Stimulated activated CD4-positive, alpha-beta T cell treated with anti-CD3 and anti-CD28 coated beads, Interleukin-4, amount 100 ng/mL, for 1 hour (primary cell): ENCODE measurements at regions not wholly inside any gene's neighbourhood (a gene's known extent, or its start where the extent isn't known, plus 50 kb on each side); places are given as distances from the start of the nearest gene placed in this dataset.

ENCODE experiments used
- DNase-seq: peaks from one replicate; pipeline ENCODE4 v3.0.0-alpha.2; 2020

DNA sequence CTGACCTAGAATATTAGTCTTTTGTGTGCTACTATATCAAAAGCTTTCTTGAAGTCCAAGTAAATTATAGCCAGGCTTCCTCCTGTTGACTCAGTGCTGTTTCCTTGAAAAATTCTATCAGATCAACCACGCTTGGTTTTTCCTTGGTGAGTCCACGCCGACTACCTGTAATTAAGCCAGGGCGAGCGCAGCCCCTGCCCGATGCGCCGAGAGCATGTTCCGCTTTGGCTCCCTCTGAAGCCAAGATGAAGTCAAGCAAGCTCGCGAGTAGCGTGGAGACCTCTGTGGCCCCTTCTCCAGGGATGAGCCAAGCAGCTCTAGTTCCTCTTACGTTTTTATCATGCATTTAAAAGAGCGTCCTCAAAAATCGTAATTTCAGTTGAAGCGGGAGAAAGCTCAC is 641.2 kb downstream of the CDH26 start:
- no peak for DNase-seq

DNA sequence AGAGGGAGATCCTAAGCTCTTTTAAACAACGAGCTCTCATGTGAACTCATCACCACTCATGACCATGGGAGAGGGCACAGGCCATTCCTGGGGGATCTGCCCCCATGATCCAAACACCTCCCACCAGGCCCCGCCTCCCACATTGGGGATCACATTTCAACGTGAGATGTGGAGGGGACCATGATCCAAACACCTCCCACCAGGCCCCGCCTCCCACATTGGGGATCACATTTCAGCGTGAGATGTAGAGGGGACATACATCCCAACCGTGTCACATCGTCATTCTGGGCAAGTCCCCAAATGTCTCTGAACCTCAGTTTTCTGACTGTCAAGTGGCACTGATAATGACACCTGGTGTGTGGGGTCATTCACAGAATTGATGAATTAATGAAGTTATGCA is 641.8 kb downstream of the CDH26 start:
- DNase-seq: no peak

DNA sequence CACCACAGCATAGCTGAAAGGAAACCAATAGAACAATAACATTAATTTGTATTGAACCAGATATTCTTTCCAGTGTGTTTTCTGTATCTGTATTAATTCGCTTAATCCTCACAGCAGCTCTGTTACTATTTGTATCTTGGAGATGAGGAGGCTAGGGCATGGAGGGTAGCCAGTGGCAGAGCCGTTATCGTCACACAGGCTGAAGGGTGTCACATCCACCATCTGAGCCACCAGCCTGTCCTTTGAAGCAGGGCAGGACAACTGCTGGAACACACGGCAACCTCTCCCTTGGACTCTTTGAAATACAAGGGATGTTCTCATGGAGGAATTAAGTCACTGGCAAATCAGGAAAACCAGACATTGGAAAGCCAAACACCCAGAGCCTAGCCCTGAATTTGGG is 628.0 kb upstream of the CDH4 start:
- no peak for DNase-seq

DNA sequence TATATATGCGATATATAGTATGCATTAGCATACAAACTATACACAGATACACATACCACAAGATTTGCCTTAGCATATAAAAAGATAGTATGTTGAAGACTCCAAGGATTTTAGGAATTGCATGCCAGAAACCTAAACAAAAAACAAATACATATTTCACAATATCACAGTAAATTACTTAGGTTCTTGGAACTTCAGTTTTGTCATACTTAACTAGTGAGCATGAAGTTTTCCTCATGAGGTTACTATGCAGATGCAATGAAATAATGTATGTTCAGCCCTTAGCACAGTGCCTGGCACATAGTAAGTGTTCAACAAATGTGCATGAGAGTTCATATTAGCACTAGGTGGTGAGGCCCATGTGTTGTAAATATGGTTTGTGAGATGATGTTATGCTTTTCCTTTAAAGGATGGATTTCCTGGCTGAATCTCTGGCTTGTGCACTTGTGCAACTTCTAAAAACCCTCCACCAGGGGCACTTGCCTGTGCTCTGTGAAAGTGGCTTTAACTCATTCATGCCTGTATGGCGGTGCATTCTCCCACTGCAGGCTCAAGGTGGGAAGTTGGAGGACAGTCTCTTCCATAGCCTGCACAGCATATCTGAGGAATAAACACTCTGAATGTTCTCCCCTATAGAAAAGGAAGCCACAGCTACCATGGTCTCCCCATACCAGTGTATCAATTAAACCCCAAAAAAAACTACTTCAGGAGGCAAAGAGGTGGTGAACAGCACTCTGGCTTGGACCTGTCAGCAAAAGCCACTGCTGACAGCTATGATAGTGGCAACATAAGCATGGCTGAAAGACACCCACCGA is 624.1 kb upstream of the CDH4 start:
- no peak for DNase-seq

DNA sequence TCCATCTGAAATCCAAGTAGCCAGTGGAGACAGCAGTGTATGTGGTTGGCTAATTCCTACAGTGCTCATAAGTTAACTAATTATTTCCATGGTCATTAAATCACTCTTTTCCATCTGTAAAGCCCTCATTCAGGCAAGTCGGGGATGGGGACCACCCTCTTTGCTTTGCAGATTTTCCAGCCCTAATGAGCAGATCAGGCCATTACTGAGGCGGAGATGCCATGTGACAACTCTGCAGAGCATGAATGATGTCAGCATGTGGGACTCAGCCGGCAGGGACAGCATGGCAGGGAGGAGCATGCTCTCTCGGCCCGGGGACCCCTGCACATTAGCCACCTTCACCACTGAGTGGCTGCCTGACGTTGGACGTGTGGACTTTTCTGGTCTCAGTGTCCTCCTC is 623.3 kb upstream of the CDH4 start:
- no peak for DNase-seq

DNA sequence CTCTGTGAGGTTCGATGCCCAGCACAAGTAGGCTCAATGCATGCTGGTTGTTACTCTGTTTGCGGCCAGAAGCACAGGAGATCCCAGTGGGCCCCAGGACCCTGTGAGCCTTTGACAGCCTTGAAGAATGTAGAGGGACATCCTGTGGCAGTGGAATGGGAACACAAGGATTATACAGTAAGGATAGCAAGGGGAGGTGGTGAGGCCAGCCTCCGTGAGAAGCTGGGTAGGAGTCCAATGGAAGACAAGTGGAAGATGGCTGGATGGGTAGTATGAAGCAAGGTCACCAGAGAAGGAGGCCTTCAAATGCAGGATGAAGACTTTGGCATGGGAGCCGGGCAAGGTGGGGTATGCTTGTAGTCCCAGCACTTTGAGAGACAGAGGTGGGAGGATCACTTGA is 622.9 kb upstream of the CDH4 start:
- no peak for DNase-seq

DNA sequence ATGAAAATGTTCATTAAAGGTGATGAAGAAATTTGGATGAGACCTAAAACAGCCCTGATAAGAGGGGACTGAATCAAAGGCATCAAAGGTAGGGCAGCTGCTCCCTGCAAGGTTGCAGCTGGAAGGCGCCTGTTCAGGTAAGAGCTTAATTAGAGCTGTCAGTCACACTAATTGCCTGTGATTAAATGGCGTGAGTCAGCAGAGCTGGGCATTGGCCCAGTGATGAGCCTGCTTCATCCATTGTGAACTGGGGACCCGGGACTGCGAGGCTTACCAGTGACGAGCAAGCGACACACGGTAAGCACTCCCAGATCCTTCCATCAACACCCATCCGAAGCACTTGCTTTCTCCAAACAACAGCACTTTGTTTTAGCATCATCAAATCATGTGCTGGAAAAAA is 621.5 kb upstream of the CDH4 start:
- DNase-seq: no peak

DNA sequence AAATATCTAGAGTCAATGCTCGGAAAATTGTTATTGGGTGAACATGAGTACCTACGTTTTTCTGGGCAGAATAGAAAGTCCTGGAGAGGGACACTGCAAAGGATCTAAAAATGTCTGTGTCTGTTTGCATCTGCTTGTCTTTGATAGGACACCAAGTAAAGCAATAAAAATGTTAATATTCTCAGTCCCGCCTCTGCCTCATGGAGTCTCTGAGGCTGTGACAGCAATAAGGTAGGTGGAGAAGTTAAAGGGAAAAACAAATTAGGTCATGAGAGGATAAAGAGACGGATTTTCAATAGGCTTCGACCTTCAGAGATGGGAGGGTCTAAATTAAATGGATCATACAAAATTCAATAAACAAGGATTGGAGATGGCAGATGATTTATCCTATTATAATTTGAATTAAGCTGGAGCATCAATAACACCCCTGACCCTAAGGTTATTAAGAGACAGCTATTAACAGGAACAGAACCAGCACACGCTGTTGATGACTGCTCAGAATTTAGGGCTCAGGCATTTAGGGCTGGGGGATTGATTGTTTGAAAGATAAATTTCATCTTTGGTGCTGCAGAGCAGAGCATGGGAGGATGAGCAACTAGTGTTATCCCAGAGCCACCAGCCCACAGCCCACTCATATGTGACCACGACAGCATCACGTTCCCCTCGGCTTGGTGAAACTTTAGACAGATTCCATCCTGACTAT is 620.3 kb upstream of the CDH4 start:
- no peak for DNase-seq

DNA sequence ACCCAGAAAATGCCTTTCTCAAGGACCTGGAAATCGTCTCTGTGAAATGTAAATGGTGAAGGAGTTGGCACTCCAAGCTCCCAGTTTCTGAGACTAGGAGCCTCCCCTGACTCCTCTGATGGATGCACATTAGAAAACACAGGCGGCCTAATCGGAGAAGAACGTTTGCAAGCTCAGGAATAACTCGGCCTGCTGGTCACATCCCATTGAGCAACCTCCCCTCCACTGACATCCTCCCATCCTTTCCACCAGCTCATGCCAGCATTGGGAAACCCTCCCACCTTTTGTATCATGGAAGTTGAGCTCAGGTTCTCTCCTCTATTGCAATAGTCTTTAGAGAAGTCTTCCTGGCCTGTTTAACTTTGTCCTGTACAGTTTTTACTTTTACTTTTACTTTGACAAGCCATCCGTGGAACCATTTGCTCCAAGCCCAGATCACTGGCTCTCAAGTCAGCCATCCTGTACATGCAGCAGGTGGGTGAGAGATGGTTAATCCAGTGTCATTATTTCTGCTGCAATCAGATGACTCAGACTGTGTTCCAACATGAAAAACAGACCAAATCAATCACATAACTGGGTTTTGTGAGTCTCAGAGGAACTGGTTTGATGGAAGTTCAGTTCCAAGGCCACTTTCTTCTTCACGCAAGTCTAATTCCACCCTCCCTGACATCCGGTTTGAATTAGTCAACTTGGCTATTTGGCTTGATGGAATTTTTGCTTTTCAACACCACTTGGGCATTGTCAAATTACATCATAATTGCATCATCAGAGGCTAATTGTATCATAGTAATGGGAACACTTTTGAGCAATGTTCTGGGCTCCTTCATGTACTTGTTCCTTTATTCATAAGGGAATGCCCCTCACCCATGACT is 619.4 kb upstream of the CDH4 start:
- no peak for DNase-seq

DNA sequence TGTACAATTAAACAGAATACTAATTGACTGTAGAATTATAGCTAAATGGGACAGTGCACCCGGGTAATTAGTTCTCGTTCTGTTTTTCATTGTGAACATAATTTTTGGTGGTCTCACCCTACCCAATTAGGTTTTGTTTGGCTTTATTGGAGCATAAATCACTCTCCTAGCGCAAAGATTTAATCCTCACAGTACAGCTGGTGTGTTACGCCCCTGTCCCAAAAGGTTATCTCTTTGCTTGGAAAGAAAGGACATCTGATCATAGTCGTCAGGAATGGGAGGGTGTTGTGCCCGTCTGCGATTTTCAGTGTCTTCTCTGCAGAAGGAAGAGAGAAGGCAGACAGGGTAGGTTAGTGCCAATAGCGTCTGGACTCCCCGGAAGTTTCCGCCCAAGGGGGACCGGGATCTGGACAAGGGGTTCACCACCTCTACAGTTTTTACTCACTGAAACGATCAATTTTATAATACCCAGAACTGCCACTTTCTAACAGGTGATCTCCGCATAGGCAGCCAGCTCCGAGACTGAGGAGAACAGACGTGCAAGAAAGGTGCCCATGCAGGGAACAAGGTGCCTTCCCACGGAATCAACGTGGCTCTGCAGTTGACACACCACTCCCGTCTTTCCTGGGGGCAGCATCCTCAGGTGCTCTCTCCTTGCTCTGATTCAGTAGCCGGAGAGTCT is 617.4 kb upstream of the CDH4 start:
- no peak for DNase-seq

DNA sequence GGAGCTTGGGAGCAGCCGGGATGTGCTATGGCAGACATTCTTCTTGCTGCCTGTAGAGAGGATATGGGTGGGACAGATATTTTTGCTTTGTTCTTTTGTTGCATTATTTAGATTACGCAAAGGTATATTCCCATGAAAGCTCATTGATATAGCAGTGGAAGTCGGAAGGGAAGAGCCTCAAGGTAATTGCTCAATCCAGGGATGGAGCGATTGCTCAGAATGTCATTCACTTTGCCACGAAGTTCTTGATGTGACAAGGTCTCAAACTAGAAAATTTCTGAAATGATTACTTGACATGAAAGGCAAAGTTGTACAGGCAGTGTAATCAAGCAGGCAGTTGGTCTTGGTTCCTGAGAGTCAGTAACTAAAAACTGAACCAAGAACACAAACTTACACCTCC is 615.6 kb upstream of the CDH4 start:
- DNase-seq: no peak

DNA sequence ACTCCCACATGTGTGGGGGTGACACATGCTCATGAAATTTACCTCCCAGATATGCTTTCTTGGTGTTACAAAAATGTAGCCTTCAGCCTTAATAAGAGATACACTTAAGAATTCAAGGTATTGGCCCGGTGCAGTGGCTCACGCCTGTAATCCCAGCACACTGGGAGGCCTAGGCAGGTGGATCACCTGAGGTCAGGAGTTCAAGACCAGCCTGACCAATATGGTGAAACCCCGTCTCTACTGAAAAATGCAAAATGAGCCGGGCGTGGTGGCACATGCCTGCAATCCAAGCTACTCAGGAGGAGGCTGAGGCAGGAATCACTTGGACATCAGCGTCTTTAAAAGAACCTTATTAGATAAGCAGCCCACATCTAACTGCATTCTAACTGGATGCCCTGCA is 614.3 kb upstream of the CDH4 start:
- no peak for DNase-seq

DNA sequence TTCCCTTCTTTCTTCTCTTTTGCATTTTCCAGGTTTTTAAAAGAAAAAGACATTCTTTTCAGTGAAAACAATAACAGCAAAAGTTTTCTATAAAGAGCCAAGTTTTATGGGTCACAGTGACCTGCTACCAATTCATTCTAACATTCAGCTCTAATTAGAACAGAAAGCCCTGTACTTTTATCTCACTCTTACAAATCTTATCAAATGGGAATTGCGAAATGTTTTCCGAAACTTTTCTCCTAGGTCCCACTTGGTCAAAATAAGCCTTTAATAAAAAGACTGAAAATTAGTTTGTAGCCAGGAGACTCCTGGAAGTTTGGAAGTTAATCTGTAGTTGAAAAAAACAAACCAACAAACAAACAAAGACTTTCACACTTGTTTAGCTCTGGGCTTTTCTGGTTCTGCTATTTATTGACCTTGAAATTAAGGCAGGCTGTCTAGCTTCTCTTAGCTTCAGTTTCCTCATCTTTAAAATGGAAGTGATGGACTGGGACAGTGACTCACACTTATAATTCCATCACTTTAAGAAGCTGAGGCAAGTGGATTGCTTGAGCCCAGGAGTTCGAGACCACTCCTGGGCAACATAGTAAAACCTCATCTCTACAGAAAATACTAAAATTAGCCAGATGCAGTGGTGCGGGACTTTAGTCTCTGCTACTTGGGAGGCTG is 613.5 kb upstream of the CDH4 start:
- no peak for DNase-seq

DNA sequence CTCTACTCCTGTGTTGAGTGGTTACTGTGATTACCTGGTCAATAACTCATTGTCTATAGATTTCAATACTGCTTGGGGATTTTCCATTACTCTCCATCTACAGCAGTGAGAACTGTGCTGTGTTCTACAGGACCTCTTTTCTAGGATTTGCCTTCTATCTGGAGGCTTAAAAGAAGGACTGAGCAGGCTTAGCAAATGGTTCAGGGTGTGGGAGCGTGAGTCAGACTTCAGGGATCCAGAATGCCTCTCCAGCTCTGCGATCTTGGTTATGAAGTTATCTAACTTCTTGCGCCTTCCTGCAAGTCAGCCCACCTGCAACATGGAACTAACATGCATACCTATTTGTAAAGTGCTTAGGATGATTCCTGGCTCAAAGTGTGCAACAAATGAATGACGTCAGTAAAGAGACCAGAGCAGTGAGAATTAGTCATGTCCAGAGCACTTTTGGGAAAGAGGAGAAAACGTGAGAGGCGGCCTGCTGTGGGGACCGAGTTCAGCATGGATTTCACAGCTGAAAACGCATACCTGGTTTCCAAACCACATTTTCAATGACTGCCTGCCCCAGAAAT is 610.1 kb upstream of the CDH4 start:
- no peak for DNase-seq

DNA sequence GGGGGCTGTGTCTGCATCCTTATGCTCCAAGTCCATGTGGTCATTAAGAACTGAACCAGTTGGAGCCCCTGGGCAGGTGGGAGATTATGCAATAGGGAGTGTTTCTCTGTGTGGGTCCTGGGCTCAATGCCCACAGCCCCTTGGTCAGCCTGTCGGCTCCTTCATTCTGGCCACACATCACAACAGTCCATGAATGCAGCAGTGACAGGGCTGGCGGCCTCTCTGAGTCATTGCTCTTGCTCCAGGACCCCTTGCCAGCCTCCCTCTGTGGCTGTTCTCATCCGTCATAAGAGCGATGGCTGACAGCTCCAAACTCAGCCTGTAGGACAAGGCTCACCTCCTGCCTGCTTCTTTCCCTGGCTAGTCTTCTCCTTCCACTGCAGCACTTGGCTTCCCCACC is 609.5 kb upstream of the CDH4 start:
- no peak for DNase-seq

DNA sequence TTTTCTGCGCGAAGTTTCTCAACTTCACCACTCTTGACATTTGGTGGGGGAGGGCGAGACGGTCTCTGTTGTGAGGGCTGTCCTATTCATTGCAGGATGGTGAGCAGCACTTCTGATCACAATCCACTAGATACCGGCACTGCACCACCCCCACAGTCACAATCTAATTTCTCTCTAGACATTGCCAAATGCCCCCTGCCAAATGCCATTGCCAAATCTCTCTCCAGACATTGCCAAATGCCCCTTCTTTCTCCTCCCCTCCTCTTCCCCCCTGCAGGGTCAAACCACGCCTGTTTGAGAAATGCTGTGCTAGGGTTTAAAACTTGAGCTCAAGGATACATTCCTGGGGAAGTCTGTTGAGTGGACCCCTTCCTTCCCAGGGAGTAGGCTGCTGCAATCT is 603.5 kb upstream of the CDH4 start:
- DNase-seq: no peak

DNA sequence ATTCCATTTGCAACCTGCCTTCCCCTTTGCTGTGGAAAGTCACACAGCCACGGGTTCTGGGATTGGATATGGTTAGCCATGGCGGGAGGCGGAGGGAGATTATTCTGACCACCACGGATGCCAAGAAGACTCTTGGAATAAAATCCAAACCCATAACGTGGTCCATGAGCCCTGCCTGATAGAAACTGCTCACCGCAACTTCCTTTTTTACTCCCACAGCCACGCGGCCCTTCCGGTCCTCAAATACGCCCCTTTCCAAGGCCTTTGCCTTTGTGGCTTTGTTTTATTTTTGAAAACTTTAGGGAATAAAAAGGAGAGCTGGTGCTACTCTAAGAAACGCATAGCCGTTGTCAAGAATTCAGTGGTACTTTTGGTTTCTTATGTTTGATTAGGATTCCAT is 602.5 kb upstream of the CDH4 start:
- DNase-seq: no peak

DNA sequence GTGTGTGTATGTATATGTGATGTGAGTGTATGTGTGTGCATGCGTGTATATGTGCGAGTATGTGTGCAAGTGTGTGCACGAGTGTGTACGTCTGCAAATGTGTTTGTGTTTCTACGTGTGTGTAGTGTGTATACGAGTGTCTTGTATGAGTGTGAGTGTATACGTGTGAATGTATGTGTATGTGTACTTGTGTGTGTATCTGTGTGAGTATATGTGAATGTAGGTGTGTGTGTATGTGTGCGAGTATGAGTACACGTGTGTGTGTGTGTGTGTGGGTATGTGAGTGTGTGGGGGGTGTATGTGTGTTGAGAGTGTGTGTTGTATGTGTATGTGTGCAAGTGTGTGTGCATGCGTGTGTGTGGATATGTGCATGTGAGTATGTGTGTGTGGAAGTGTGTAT is 602.0 kb upstream of the CDH4 start:
- no peak for DNase-seq

DNA sequence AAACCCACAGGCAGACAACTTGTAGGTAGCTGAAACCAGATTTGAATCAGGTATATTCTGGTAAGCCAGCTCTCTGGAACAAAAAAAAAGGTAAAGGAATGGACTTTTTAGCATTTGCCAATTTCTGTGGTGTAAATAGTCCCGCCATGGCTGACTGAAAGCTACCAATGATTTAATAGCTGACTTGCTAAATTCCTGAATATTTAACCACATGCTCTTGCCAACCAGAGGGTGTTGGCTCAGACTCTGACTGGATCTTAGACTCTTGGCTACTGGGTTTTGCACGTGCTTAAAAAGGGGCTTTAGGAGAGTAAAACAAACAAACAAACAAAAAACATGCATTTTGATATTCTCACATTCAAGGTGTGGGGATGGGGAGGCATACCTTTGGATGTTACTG is 600.0 kb upstream of the CDH4 start:
- DNase-seq: no peak

DNA sequence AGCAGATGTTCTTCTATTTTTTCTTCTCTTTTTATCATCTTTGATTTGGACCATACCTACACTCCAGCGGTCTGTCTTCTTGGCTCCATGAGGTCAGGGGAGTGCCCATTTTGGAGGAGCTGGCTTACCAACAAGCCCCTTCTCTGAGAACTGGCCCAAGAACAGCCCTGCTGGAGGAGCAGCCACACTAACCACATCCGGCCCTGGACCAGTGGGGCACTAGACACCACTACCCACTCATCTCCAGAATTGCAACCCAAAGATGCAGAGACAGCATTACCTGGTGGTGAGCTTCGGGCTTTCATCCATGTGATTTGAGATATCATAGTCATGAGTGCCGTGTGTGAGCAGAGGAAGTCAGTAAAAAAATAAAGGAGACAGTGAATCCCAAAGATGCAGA is 599.4 kb upstream of the CDH4 start:
- no peak for DNase-seq

DNA sequence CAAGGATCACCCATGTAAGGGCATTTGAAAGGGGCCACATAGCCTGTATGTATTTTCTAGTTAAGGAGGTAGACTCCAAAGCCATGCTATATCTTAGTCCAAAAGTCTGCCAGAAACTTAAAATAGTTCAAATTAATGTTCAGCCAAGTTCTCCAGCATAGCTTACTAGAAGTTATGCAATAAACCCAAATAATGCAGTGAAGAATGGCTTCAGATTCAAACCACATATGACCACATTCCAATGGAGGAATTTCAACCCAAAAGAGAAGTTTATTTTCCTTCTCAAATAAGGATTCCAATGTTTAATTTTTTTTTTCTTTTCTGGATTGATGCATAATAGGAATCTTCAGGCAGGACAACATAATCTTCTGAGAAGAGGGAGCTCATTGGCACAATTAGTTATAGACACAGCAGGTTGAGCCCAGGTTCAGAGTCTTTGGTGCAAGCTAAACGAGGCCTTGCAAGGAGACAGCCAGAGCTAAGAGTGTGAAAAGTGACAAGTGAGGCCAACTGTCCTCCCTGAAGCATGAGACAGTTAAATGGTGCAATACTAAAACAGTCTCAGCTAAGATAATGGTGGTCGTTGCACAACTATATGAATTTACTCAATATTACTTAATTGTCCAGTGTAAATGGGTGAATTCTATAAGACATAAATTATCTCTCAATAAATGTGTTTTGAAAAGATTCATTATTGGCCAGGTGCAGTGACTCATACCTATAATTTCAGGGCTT is 598.8 kb upstream of the CDH4 start:
- no peak for DNase-seq

DNA sequence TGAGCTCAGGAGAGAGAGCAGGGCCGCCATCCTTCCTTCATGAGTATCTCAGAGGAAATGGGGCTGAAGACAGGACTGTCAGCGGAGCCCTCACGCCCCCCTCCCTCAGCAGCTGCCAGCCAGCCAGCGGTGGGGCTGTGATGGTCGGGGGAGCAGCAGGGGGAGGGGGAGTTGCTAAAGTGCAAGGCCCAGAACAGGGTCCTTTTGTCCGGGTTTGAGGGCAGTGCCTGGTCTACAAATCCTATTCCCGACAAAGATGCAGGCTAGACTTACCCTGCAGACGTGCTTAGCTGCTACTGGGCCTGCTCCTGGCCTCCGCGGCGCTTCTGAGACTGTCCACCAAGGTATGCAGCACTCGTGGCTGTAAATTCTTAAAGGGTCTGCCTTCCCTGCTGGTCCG is 593.4 kb upstream of the CDH4 start:
- DNase-seq: no peak
